Neutrophil (primary cell): ENCODE measurements at regions not wholly inside any gene's neighbourhood (a gene's known extent, or its start where the extent isn't known, plus 50 kb on each side); places are given as distances from the start of the nearest gene placed in this dataset.
A peak's percentile ranks its signal among the peaks of the same experiment; 100 is the strongest.

Experiments used
- H3K27ac ChIP-seq: fragments of 200-600 bp; sonication (generic); 2 replicates; pipeline ENCODE4 v1.5.1; 2016; ENCODE audit warnings: mild to moderate bottlenecking, moderate library complexity
- H3K27me3 ChIP-seq: fragments of 200-600 bp; sonication (generic); 2 replicates; pipeline ENCODE4 v1.6.0; 2016; ENCODE audit warnings: mild to moderate bottlenecking
- H3K36me3 ChIP-seq: fragments of 200-600 bp; sonication (generic); 2 replicates; pipeline ENCODE4 v1.5.1; 2017
- H3K4me1 ChIP-seq, 2 experiments: fragments of 200-600 bp in 1 of 2; sonication (generic) in 1 of 2; 1 replicate in 1 of 2; 2 replicates in 1 of 2; pipeline versions ENCODE4 v1.5.1 to v1.6.1; 2013 to 2016; ENCODE audit warnings: low read depth in 1 of 2, low read length in 1 of 2, mild to moderate bottlenecking in 1 of 2, moderate library complexity in 1 of 2; ENCODE audit not compliant: control insufficient read depth in 1 of 2, insufficient read depth in 1 of 2
- H3K4me3 ChIP-seq, 2 experiments: fragments of 200-600 bp in 1 of 2; sonication (generic) in 1 of 2; 1 replicate in 1 of 2; 2 replicates in 1 of 2; pipeline ENCODE4 v1.5.1; 2013 to 2016; ENCODE audit warnings: low read depth in 1 of 2, low read length in 1 of 2, mild to moderate bottlenecking in 1 of 2, moderate library complexity in 1 of 2
- H3K9me3 ChIP-seq: fragments of 200-600 bp; sonication (generic); 2 replicates; pipeline ENCODE4 v1.5.1; 2016
- TF ChIP-seq, protein P1 (sequence below): fragments of 200-600 bp; sonication (generic); IDR thresholded peaks from 2 replicates; pipeline ENCODE4 v1.5.1; 2016; ENCODE audit warnings: antibody characterized with exemption

- TF ChIP-seq, protein P1, sequence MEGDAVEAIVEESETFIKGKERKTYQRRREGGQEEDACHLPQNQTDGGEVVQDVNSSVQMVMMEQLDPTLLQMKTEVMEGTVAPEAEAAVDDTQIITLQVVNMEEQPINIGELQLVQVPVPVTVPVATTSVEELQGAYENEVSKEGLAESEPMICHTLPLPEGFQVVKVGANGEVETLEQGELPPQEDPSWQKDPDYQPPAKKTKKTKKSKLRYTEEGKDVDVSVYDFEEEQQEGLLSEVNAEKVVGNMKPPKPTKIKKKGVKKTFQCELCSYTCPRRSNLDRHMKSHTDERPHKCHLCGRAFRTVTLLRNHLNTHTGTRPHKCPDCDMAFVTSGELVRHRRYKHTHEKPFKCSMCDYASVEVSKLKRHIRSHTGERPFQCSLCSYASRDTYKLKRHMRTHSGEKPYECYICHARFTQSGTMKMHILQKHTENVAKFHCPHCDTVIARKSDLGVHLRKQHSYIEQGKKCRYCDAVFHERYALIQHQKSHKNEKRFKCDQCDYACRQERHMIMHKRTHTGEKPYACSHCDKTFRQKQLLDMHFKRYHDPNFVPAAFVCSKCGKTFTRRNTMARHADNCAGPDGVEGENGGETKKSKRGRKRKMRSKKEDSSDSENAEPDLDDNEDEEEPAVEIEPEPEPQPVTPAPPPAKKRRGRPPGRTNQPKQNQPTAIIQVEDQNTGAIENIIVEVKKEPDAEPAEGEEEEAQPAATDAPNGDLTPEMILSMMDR = no peak
- Histone ChIP-seq H3K4me1 (peaks cover 8 to 17% of the 10 kb centered on the region in 2 experiments), H3K27me3 (peaks cover 16% of the 10 kb centered on the region), H3K36me3 (no peaks in the 10 kb centered on the region), H3K27ac (peak overlapping the region; percentile 46), H3K4me3 (no peak overlapping the region), H3K9me3 (no peaks in the 10 kb centered on the region)
Measured at GRCh38 chr9:136595245-136596153, 49.7 kb upstream of the NOTCH1 start.
